ENCODE measurements at regions not wholly inside any gene's neighbourhood (a gene's known extent, or its start where the extent isn't known, plus 50 kb on each side); places are given as distances from the start of the nearest gene placed in this dataset.

GRCh38 chr1:200496937-200497336 lies 87.1 kb upstream of the ZNF281 start:
- no peak for TF ChIP-seq POLR2A (IDR thresholded peaks at IDR 0.05)
- TF ChIP-seq CTCF (IDR thresholded peaks at IDR 0.05), result no peak

All from body of pancreas (tissue), 4 donors.